ENCODE measurements at regions not wholly inside any gene's neighbourhood (a gene's known extent, or its start where the extent isn't known, plus 50 kb on each side); places are given as distances from the start of the nearest gene placed in this dataset.

DNA sequence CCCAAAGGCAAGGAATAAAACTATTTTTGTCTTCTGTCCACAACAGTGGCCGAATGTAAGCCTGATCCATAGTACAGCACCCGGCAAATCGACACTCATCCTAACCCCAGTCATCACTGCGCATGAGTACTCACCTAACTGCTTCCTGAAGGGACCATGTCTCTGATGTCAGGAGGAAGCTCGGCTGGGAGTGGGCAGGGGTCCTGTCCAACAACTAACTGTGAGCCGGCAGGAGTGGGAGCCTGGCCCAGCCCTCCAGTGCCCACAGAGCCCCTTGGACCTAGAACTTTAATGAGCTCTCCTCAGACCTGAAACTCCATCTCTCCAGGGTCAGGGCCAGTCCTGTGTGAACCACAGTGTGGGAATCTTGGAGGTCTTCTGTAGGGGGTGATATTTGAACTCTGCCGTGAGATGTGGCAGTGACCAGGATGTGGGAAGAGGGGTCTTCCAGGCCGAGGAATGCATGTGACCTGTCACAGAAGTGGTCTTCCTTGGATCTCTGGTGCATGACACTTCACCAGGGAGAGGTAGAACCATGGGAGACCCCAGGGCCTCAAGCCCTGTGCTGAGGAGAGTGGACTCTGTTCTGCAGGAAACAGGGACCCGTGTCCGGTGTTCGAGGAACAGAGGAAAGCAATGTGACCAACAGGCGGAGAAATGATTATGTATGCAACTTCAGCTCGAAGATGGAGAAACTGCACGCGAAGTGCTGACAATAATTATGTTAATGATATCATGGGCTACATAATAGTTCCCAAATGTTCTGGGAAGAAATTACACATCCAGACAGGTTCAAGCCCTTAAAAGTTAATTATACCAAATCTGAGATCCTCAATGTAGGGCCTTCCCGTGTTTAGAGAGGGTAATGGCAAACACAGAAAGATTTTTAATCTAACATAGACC is 240.1 kb upstream of the HDAC4 start:
- no peak for DNase-seq

DNA sequence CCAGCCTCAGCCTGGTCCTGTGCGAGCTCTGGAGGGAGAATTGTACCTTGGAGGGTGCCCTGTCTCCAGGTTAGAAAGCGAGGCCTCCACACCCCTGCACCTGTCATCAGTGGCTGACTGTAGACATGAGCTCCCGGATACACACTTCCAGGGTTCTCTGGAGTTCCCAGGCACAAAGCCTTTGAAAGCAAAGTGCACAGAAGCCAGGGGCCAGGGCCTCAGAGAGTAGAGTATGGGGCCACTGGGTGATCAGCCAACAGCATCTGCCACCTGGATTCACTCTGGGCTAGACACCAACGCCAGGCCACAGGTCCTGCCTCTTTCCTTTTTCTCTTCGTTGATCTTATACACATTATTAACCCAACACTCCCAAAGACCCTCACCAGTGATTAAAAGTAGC is 239.4 kb upstream of the HDAC4 start:
- no peak for DNase-seq

DNA sequence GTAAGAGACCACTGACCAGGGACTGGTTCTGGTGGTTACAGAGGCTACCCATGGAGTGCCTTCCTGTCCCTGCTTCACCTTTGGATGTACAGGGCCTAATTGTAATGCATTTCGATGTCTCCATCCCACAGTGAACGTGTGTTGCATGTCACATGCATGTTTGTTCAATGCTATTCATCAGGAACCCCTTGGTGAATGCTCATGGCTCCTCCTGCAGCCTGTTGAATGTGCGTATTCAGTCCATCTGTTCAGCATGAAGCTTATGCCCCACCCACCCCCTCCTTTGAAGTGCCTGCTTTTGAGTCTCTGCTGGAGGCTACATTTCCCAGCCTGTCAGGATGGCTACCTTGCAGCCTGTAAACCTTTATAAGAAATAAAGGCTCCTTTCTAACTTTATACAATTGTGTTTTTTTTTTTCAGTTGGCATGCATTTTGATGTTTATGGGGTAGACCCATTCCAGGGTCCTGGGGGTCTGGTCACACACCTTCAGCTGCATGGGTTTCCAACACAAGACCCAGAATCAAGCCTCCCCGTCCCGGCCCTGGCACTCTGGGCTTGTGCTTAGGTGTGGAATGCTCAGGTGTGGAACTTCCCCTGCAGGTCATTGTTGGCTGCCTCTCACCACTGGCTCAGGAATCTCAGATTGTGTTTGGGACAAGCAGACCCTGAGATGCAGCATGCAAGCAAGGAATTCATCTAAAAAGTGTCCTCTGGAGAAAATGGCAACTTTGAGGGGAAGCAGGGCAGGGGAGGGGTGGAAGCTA is 238.8 kb upstream of the HDAC4 start:
- DNase-seq = no peak

DNA sequence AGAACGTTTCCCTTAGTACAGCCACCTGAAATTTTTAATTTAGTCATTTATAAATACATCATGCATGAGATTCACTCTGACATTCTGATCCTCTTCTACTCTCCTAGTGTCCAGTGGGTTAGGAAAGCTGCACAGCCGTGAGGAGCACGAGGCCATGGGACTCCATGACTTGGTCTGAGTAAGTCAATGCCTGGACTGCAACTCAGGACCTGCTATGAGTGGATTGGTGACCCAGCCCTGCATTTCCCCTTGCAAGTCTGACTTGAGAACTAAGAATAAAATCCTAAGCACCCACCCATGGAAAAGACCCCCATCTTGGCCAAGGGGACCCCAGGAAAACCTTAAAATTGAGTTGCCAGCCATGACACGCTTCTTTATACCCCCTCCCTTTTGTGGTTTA is 237.6 kb upstream of the HDAC4 start:
- DNase-seq = no peak

DNA sequence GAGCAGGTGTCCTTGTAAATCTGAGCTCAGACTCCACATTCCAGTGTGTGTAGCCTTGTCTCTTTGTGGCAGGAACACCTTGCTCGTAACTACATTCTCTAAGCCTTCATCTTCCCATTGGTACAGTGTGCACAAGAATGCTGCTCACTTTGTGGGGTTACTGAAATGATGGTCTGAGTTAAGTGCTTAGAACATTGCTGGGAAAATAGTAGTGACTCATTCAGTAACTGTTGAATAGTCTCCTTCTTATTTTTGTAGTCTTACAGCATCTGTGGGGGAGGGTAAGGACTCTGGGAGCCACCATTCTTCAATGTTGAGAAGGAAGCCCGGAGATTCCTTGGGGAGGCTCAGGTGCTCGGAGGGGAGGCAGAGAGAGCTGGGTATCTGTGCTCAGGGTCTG is 236.0 kb upstream of the HDAC4 start:
- DNase-seq = no peak

DNA sequence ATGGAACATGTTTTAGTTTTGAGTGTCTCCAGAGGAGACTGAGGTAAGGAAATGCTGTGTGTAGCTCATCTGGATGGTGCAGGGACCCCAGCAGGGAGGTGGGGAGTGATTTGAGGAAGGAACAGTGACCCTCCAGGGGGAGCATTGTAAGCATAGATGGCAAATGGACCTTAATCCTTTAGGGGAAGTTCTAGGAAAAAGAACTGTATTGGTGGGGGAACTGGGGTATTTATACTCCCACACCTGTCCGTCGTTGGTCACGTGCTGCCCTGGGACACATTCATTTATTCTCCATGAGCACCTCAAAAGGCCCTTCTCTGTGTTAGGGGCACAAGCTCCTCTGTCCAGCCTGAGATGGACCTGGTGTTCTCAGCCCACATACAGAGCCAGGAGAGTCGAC is 233.9 kb upstream of the HDAC4 start:
- no peak for DNase-seq

DNA sequence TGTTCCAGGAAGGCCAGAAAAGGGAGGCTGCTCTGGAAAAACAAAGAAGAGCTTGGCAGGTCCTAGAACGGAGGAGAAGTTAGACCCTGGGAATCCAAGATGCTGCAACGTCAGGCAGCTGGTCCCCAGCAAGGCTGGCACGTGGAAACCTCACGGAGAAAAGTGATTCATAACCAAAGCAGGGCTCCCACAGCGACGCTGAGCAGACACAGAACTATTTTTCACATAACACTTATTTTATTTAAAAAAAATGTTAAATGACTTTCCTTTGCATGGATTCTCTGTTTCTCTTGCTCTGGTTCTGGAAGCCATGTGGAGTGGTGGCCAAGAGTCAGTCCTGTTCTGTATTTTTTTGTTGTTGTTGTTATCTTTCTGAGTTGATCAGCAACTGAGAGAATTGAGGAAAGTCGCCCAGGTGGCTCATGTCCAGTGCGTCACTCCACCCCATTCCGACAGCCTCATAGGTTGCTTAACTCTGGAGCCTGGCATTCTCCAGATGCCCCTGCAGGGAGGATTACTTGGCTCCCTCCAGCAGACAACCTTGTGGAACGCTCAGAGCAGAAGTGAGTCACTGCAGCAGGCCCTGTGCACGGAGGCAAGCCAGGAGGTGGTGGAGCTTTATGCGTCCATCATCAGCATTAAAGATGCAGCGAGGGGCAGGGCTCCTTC is 229.9 kb upstream of the HDAC4 start:
- no peak for DNase-seq

DNA sequence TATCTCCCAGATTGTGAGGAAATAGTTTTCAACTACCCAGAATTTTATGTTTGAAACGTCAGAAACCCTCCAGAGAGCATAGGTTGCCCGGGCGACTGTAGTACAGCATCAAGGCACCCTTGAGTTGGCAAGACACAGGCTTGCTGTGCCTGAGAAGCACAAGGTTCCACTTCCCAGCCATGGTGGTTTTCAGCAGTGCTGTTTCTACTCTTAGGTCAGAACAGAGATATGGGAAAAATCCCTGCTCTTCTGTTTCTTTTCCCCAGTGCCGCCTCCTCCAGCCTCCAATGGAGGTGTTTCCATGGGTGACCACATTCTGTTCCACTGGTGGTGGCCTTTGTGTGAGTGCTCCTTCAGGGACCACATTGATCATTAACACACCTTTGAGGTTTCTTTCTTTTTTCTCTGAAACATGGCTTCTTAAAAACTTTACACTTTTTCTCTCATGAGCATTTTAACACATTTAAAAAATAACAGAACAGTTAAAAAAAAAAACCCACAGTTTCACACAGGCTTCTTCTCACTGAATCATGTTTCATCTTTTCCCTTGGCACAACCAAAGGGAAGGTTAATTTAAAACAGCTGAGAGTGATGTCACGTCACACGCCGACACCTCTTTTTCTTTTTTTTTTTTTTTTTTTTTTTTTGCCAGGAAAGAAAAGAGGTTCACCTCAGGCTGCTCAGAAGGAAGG is 229.3 kb upstream of the HDAC4 start:
- DNase-seq = no peak

DNA sequence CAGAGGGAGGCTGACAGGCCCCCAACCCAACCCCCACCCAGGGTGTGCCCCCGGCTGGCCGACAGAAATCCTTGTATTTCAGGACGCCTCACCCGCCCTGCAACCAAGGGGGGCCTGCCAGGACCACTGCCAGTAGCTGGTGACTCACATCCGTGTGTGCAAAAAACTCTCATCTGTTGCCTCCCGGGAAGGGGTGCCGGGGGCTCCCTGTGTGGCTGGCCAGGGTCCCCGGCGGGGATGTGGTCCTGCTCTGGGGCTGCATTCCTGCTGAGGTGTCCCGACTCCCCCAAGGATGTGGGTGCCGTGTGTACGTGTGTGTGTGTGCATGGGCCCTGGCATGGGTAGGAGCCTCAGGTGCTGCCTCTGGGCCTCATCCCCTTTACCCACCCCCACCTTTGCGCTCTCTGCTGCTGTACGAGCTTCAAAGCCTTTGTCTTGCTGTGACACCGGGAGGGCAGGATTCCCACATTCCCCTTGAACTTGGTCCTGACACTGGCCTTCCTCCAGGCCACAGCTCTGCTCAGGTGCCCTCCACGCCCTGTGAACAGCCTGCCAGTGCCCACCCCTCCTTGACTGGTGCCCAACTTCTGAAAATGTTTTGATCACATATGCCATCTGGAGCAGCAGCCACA is 226.3 kb upstream of the HDAC4 start:
- DNase-seq = no peak

DNA sequence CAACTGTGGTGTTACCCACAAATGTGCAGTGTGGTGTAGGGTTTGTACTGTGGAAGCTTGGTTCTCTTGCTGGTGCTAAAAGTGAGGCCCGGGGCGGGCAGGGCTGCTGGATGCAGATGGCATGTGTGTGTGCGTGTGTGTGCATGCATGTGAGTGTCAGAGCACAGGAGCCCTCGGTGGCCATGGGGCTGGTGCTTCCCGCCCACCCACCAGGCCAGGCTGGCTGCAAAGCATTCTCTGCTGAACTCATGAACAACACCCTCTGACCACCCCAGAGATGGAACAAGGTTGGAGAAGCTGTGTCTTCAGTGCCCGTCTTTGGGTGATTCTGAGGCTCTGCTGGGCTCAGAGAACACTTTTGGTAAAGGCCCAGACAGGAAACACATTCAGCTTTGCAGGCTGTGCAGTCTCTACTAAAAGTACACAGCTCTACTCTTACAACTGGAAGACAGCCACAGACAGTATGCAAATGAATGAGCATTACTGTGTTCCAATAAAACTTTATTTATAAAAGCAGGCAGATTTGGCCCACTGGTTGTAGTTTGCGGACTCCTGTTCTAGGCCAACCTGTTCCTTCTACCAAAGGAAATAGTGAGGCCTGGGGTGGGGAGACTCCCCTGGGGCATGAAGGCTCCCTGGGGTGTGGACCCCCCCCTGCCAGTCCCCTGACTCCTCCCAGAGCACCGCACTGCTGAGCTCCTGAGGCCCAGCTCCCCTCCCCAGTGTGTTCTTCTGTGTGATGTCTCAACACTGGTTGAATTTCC is 225.3 kb upstream of the HDAC4 start:
- no peak for DNase-seq

DNA sequence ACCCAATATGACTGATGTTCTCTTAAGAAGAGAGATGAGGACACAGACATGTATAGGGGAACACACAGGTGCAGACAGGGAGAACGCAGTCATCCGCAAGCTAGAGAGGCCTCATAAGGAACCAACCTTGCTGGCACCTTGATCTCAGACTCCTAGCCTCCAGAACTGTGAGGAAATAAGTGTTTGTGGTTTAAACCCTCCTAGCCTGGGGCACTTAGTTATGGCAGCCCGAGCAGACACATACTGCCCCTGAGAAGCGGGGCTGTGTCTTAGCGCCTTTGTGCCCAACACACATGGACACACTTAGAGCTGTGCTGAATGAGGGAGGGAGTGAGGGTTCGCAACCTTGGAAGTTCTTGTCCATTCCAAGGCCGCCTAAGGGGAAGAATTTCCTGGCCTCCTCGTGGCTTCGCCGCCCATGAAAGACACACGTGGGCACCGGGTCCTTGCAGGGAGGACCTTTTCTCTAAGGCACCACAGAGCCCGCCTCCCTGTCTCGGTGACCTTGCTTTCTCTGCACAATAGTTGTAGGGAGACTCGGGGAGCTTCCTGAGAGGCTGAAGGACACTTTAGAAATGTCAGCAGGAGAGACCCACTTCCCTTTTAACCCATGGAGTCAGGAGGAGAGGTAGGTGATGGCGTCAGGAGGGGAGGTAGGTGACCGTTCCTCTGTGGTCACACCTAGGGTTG is 224.5 kb upstream of the HDAC4 start:
- DNase-seq = no peak

DNA sequence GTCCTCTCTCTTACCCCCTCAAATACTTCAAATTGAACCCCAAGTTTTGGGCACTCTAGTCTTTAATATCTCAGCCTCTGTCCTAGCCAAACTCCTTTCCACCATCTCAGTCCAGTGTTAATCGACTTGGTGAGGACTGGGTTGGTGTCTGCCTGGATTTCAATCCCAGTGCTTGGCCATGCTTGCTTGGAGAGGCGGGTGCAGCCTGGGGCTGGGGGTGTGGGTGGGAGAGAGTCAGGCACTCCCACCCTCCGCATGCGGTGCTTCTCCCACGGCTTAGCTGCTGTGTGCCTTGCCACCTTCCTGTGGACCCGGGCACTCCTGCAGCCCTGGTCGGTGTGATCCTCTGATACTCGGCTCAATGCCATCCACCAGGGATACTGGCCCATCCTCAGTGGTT is 220.8 kb upstream of the HDAC4 start:
- DNase-seq = no peak

DNA sequence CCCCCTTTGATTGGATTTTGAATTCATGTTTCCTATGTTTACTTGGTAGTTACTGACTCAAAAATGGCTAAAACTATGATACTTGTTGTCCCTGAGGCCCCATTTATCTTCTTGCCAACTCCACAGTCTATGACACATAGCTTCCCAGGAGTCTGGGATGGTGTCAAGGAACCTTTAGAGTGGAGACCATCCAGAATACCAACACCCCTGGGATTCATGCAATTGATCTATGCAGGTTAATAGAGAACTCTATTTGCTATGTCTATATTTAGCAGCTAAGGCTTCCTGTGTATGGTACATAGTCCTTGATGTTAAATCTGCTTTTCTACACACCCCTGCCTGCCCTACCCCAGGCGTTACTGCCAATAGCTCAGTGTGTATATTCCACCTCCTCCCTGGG is 218.5 kb upstream of the HDAC4 start:
- no peak for DNase-seq

DNA sequence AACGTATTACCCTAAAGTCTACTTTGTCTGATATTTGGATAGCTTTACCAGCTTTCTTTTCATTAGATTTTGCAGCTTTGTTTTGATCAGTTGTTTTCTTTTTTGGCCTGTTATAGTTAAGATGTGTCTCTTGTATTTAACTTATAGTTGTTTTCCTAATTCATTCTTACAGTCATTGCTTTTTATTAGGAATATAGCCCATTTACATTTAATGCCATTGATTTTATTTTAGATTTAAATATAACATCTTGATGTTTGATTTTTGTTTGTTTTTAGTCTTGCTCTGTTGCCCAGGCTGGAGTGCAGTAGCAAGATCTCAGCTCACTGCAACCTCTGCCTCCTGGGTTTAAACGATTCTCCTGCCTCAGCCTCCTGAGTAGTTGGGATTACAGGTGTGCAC is 215.9 kb upstream of the HDAC4 start:
- no peak for DNase-seq

DNA sequence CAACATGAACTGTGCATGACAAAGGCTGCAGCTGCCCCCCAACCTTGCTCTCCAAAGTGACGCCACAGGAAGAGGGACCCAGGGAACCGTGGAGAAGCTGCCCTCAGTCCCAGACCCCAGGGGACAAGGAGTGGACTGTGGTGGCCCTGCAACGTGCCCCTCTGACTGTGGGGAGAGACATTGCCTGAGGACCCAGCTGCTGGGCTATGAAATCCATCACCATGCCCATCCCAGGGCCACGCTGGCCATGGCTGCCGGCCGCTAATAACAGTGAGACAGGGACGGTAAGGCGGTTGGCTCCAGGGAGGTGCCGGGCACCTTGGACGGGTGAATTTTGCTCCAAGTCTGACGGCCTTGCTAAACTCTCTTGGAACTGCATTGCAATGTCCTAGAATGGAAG is 211.3 kb upstream of the HDAC4 start:
- no peak for DNase-seq

DNA sequence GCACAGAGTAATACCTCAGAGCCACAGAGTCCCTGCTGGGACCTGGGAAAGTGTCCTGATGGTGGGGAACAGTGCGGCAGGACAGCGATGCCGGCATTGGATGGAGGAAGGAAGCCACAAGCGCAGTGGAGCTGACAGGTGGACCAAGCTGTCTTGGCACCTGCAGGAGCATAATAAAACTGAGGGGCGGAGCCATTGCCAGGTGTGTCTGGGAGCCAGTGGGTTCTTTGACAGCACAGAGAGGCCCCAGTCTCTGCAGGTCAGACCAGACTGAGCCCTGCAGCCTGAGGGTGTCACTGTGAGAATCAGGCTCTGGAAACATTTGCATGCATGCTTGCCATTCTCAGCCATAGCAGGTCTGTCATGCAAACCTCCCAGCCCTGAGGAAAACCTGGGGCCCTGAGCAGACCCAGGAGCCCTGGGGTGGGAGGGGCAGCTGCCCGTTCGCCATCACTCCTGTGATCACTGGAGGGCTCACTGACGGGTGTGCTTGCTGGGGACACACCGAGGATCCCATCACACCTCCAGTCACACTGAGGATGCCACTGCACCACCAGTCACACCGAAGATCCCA is 210.5 kb upstream of the HDAC4 start:
- DNase-seq = no peak

DNA sequence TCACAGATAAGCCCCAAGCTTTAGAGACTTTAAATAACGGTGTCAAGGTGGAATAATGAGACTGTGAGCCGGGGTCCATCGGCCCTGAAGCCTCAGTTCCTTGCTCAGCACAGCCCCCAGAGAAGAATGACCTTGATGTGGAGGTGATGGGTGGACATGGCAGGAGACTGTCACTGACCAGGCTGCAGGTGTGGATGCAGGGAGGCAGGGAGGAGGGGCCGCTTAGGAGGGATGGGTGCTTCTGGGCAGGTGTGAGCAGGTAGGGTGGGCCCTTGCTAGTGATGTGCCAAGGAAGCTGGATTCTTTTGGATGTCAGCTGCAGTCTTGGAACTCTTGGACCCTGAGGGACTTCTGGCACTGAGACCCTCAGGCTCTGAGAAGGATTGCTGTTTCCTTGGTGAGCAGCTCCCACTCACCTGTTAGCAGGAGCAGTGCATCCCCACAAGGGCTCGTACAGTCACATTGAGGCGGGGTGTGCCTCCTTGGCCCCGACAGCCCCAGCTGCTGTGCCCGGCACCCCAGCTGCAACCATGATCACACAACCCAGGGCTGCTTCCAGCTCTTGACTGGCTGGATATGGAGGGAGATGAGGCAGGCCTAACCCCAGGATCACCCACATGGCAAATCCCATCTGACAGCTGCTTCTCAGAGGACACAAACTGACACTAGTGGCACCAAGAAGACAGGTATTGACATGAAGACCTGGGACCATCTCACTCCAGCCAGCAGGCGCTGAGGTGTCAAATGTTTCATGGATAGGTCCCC is 209.8 kb upstream of the HDAC4 start:
- DNase-seq = no peak

DNA sequence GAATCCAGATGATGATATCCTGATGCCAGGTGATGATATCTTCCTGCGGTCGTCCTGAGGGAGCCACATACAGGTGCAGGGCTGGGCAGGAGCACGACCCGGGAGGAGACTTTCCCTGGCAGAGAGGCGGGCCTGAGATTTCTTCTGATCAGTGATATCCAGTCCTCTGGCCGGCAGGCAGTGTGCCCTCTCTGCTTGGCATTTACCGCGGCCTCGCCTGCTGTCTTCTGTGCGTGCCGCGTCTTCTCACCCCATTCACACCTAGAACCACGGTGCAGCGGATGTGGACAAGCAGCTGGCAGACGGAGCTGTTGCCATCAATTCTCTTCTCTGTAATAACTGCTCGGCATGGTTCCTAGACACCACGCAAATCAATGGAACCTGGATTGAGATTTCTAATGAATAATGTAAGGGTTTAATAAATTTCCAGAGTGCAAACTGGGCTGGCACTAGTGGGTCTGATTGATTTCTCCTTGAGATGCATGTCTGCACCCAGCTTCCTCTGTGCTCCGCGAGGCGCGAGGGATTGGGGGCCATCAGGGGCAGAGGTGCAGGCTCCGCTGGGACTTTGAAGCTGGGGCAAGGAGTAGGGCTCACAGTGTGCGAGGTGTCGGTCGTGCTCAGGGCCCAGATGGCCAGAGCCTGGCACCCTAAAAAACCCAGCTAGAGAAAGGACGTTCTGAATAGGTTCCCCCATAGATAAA is 208.9 kb upstream of the HDAC4 start:
- no peak for DNase-seq

DNA sequence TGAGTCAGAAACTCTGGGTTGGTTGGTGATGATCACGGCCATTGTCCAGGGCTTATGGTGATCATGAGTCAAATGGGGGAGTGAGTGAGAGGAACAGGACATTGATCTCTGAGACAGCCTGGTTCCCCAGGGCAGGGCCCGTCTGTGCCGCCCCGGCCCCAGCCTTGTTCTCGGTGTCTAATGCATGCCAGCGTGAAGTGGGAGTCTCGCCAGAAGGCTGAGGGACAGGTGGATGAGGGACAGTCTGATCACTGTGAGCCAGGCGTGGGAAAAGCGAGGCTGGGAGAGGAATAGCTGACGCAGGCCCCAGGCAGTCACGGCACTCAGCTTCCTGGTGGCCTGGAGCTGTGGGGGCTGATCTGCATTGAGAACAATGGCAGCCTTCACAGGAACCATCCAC is 208.3 kb upstream of the HDAC4 start:
- DNase-seq = no peak
